BJ (cell line): ENCODE measurements at regions not wholly inside any gene's neighbourhood (a gene's known extent, or its start where the extent isn't known, plus 50 kb on each side); places are given as distances from the start of the nearest gene placed in this dataset.

Experiments
- CTCF ChIA-PET: fragments of 350-600 bp; formaldehyde crosslinking; extraction: SDS; loops from one replicate; lab custom pipeline; 2021; ENCODE audit warnings: antibody characterized with exemption, inconsistent platforms; lab: Yijun Ruan, JAX
- POLR2A ChIA-PET: fragments of 300-600 bp; sonication (Branson Sonifier 250); formaldehyde crosslinking; extraction: SDS; loops from one replicate; lab custom pipeline; 2021; ENCODE audit warnings: antibody characterized with exemption; lab: Charles Lee
- DNase-seq: peaks from one replicate; pipeline ENCODE4 v3.0.0-alpha.2; 2011; ENCODE audit warnings: low read depth
- H3K27me3 ChIP-seq: 2 replicates; pipeline ENCODE4 v1.6.0; 2011; ENCODE audit warnings: low read length; ENCODE audit not compliant: control insufficient read depth, insufficient read depth
- H3K36me3 ChIP-seq: 2 replicates; pipeline ENCODE4 v1.5.1; 2011; ENCODE audit warnings: low read length; ENCODE audit not compliant: control insufficient read depth, insufficient read depth
- H3K4me3 ChIP-seq: 2 replicates; pipeline ENCODE4 v1.5.1; 2011; ENCODE audit warnings: low read depth, mild to moderate bottlenecking, control low read depth, low read length
- TF ChIP-seq, protein P1 (sequence below): IDR thresholded peaks from 2 replicates; pipeline ENCODE4 v1.5.1; 2011; ENCODE audit warnings: low read depth, mild to moderate bottlenecking, control low read depth, inconsistent platforms, low read length, moderate library complexity; ENCODE audit not compliant: insufficient read depth

DNA sequence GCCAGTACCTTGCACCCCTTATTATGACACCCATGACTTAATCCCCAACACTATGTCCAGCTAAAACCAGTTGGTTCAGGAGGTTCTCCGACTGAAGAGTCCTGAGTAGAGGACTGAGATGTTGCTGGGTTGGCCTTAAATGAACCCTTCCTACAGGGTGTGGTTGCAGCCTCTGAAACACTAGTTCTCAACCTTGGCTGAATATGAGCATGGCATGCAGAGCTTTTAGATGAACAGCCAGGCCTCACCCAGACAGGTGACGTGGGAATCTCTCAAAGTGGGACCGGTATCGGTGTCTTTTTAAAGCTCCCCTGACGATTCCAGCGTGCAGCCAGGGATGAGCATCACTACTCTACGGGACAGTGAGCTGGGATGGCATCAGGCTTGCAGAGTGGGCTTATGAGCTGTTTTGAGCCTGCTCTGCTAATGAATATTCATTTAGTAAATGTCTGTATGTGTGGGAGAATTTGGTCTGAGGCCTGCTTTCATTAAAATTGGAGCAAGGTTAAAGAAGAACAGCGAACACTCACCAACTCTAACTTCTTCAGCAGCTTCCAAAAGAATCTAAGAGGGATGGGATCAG is 79.7 kb upstream of the PRICKLE2 start:
- CTCF ChIA-PET = interaction anchor here (0.8 to 1.3 kb wide), 3 partner anchors 15 to 86 kb away, joined by 3 read pairs; no protein-coding TSS in a partner anchor
- no peak overlapping the region for H3K4me3 ChIP-seq
- TF ChIP-seq, protein P1, sequence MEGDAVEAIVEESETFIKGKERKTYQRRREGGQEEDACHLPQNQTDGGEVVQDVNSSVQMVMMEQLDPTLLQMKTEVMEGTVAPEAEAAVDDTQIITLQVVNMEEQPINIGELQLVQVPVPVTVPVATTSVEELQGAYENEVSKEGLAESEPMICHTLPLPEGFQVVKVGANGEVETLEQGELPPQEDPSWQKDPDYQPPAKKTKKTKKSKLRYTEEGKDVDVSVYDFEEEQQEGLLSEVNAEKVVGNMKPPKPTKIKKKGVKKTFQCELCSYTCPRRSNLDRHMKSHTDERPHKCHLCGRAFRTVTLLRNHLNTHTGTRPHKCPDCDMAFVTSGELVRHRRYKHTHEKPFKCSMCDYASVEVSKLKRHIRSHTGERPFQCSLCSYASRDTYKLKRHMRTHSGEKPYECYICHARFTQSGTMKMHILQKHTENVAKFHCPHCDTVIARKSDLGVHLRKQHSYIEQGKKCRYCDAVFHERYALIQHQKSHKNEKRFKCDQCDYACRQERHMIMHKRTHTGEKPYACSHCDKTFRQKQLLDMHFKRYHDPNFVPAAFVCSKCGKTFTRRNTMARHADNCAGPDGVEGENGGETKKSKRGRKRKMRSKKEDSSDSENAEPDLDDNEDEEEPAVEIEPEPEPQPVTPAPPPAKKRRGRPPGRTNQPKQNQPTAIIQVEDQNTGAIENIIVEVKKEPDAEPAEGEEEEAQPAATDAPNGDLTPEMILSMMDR = no peak
- H3K27me3 ChIP-seq = no peaks in the 10 kb centered on the region
- POLR2A ChIA-PET = no interaction called here
- DNase-seq = no peak
- no peaks in the 10 kb centered on the region for H3K36me3 ChIP-seq

DNA sequence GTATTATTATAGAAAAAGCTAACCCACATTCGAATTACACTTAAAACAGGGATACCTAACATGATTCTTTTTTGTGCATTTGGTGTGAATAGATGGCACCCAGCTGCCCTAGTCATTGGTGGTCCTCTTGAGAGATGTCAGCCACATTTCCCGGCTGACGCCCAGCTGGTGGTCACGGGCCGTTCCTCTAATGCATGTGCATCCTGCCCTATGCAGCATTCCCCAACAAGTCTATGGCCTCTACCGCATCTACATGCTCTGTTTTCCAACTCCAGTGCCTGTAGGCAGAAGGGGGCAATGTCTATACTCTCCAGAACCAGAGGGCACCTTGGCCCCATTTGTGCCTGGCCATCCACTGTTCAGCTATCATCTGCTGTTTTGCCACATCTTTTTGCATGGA is 78.6 kb upstream of the PRICKLE2 start:
- ChIA-PET CTCF (interaction anchor here (0.9 to 1.3 kb wide), 4 partner anchors 10 to 87 kb away, joined by 3 to 5 read pairs (median 4); no protein-coding TSS in a partner anchor), POLR2A (no interaction called here)
- Histone ChIP-seq H3K36me3 (no peaks in the 10 kb centered on the region), H3K4me3 (no peak overlapping the region), H3K27me3 (no peaks in the 10 kb centered on the region)
- no peak for DNase-seq
- TF ChIP-seq, protein P1 = no peak

DNA sequence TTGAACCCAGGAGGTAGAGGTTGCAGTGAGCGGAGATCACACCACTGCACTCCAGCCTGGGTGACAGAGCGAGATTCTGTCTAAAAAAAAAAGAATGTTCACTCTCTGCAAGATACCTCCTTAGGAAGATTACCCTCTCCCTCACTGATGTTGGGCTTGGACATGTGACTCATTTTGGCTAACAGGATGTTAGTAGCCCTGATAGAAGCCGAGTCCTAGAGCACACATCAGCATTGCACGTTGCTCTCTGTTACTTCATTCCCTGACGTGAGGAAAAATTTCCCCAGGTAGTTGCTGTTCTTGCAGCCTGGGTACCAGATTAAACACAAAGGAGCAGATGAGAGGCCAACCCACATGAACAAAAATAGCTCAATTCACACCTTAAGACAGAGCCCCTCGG is 78.1 kb upstream of the PRICKLE2 start:
- DNase-seq = no peak
- POLR2A ChIA-PET = no interaction called here

DNA sequence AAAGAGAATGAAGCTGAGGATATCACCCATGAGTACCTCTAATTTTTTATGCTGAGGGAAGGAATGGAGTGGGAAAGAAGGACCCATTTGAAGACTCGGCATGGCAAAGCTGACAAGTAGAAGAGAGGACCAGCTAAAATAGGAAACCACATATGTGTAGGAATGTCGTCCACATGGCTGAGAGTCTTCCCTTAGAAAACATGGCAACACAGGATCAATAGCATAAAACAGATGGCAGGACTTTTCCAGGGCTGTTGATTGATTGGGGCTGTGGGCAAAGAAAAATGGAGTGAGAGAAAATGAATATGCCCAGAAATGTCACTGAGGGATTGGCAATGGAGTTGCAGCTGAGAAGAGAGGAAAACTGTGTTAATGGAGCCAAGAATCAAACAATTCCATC is 76.2 kb upstream of the PRICKLE2 start:
- CTCF ChIA-PET = interaction anchor here (0.7 to 1.4 kb wide), 2 partner anchors 12 to 97 kb away, joined by 3 to 5 read pairs; no protein-coding TSS in a partner anchor
- no peak overlapping the region for H3K4me3 ChIP-seq
- no peaks in the 10 kb centered on the region for H3K27me3 ChIP-seq
- POLR2A ChIA-PET = interaction anchor here (0.6 to 1.0 kb wide), 3 partner anchors 17 to 94 kb away, joined by 5 to 23 read pairs (median 10); no protein-coding TSS in a partner anchor
- DNase-seq = no peak
- TF ChIP-seq, protein P1 = no peak
- no peaks in the 10 kb centered on the region for H3K36me3 ChIP-seq

More for the DNA sequence above, 78.1 kb upstream of the PRICKLE2 start:
- Histone ChIP-seq H3K27me3 (no peaks in the 10 kb centered on the region), H3K4me3 (no peak overlapping the region), H3K36me3 (no peaks in the 10 kb centered on the region)
- CTCF ChIA-PET = interaction anchor here (0.9 to 1.3 kb wide), 3 partner anchors 11 to 37 kb away, joined by 3 to 5 read pairs (median 4); no protein-coding TSS in a partner anchor
- TF ChIP-seq, protein P1 = no peak

DNA sequence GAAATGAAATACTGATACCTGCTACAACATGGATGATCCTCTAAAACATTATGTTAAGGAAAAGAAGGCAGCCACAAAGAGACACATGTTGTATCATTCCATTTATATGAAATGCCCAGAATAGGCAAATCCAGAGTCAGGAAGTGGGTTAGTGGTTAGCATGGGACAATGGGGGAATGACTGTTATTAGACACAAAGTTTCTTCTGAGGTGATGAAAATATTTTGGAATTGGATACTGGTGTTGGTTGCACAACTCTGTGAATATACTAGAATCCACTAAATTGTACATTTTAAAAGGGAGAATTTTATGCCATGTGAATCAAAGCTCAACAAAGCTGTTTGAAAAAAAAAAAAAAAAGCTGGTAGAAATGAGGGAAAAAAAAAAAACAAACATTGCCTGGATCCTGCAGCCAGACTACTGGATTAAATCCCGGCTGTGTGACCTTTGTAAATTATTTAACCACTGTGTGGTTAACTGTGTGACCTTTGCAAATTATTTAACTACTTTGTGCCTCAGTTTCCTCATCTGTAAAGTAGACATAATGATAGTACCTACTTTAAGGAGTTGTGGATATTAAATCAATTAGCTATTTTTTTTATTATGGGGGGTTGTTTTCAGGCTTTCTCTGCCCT is 75.6 kb upstream of the PRICKLE2 start:
- Histone ChIP-seq H3K36me3 (no peaks in the 10 kb centered on the region), H3K4me3 (no peak overlapping the region), H3K27me3 (no peaks in the 10 kb centered on the region)
- peak; percentile 73 for DNase-seq
- TF ChIP-seq, protein P1 = no peak
- CTCF ChIA-PET = interaction anchor here (0.7 to 1.4 kb wide), 2 partner anchors 12 to 97 kb away, joined by 3 to 5 read pairs; no protein-coding TSS in a partner anchor
- POLR2A ChIA-PET = interaction anchor here (0.6 to 1.0 kb wide), 3 partner anchors 17 to 93 kb away, joined by 5 to 23 read pairs (median 10); no protein-coding TSS in a partner anchor
